Suprapubic skin (tissue), 4 donors: ENCODE measurements at regions not wholly inside any gene's neighbourhood (a gene's known extent, or its start where the extent isn't known, plus 50 kb on each side); places are given as distances from the start of the nearest gene placed in this dataset.

Source experiments
- DNase-seq, 2 donors: peaks; one replicate each; pipeline ENCODE4 v3.0.0-alpha.2; 2019; ENCODE audit warnings: low spot score in 2 of 2
- H3K27ac ChIP-seq: fragments of 200-600 bp; sonication (generic); one replicate; pipeline ENCODE4 v1.5.1; 2019
- H3K27me3 ChIP-seq: fragments of 200-600 bp; sonication (generic); one replicate; pipeline ENCODE4 v1.5.1; 2019
- H3K36me3 ChIP-seq: fragments of 200-600 bp; sonication (generic); one replicate; pipeline ENCODE4 v1.5.1; 2019
- H3K4me1 ChIP-seq: fragments of 200-600 bp; sonication (generic); one replicate; pipeline ENCODE4 v1.5.1; 2019
- H3K4me3 ChIP-seq: fragments of 200-600 bp; sonication (generic); one replicate; pipeline ENCODE4 v1.5.1; 2019; ENCODE audit warnings: mild to moderate bottlenecking
- H3K9me3 ChIP-seq: fragments of 200-600 bp; sonication (generic); one replicate; pipeline ENCODE4 v1.5.1; 2019
- CTCF ChIP-seq, 2 donors: fragments of 200-600 bp in 1 of 2; fragments of 450-650 bp in 1 of 2; sonication (generic) in 1 of 2; IDR thresholded peaks; one replicate each; pipeline ENCODE4 v1.5.1; 2016 to 2019; ENCODE audit warnings: antibody characterized with exemption in 2 of 2, mild to moderate bottlenecking in 1 of 2, moderate library complexity in 1 of 2
- EP300 ChIP-seq: sonication (generic); formaldehyde crosslinking; IDR thresholded peaks from one replicate; pipeline ENCODE4 v1.6.1; 2017; ENCODE audit warnings: antibody characterized with exemption
- POLR2A ChIP-seq, 2 donors: fragments of 450-650 bp; IDR thresholded peaks; one replicate each; pipeline ENCODE4 v1.6.1; 2017; ENCODE audit warnings: antibody characterized with exemption in 2 of 2, mild to moderate bottlenecking in 2 of 2, moderate library complexity in 2 of 2
- POLR2AphosphoS5 ChIP-seq, 3 donors: sonication (generic); formaldehyde crosslinking; IDR thresholded peaks; one replicate each; pipeline ENCODE4 v1.6.1; 2017; ENCODE audit warnings: antibody characterized with exemption in 3 of 3
- WGBS: methylation state at CpG from one replicate; pipeline ENCODE4 v1.1.5; 2018; 5-methylcytosine and 5-hydroxymethylcytosine counted together

- H3K36me3 ChIP-seq = no peaks in the 10 kb centered on the region
- peaks cover 8% of the 10 kb centered on the region for H3K4me1 ChIP-seq
- H3K27me3 ChIP-seq = no peaks in the 10 kb centered on the region
- 71% methylated on average over 6 of the region's 6 CpGs for WGBS
- DNase-seq = no peak
- TF ChIP-seq CTCF (IDR thresholded peaks at IDR 0.05) (no peak), POLR2A (IDR thresholded peaks at IDR 0.05) (no peak), POLR2AphosphoS5 (IDR thresholded peaks at IDR 0.05) (no peak), EP300 (no peak)
- H3K9me3 ChIP-seq = no peaks in the 10 kb centered on the region
- H3K4me3 ChIP-seq = no peak overlapping the region
- no peak overlapping the region for H3K27ac ChIP-seq
Measured at GRCh38 chr5:68407311-68408239, 192.0 kb downstream of the PIK3R1 start.

GRCh38 chr5:68408345-68408871 lies 192.9 kb downstream of the PIK3R1 start:
- no peak overlapping the region for H3K4me3 ChIP-seq
- H3K36me3 ChIP-seq = no peaks in the 10 kb centered on the region
- no peaks in the 10 kb centered on the region for H3K27me3 ChIP-seq
- DNase-seq = no peak
- H3K9me3 ChIP-seq = no peaks in the 10 kb centered on the region
- whole genome bisulfite sequencing = 82% methylated on average over 3 of the region's 3 CpGs
- H3K27ac ChIP-seq = no peak overlapping the region
- peaks cover 8% of the 10 kb centered on the region for H3K4me1 ChIP-seq
- no peak for TF ChIP-seq EP300
- no peak for TF ChIP-seq POLR2AphosphoS5 (IDR thresholded peaks at IDR 0.05)
- no peak for TF ChIP-seq POLR2A (IDR thresholded peaks at IDR 0.05)
- no peak for TF ChIP-seq CTCF (IDR thresholded peaks at IDR 0.05)

- 87% methylated on average over 3 of the region's 3 CpGs for WGBS
Measured at GRCh38 chr5:68409259-68409658, 193.7 kb downstream of the PIK3R1 start.

GRCh38 chr5:68411161-68411560 lies 195.6 kb downstream of the PIK3R1 start:
- DNase-seq = no peak
- TF ChIP-seq CTCF (IDR thresholded peaks at IDR 0.05) (no peak), POLR2A (IDR thresholded peaks at IDR 0.05) (no peak), POLR2AphosphoS5 (IDR thresholded peaks at IDR 0.05) (no peak), EP300 (no peak)
- WGBS = 83% methylated on average over 4 of the region's 4 CpGs

More at GRCh38 chr5:68409259-68409658, 193.7 kb downstream of the PIK3R1 start:
- H3K36me3 ChIP-seq = no peaks in the 10 kb centered on the region
- no peaks in the 10 kb centered on the region for H3K27me3 ChIP-seq
- H3K27ac ChIP-seq = no peak overlapping the region
- no peak for DNase-seq
- no peaks in the 10 kb centered on the region for H3K9me3 ChIP-seq
- peaks cover 8% of the 10 kb centered on the region for H3K4me1 ChIP-seq
- TF ChIP-seq POLR2AphosphoS5 (IDR thresholded peaks at IDR 0.05) = no peak
- TF ChIP-seq EP300 = no peak
- H3K4me3 ChIP-seq = no peak overlapping the region

GRCh38 chr5:68415177-68416085 lies 199.9 kb downstream of the PIK3R1 start:
- no peaks in the 10 kb centered on the region for H3K36me3 ChIP-seq
- no peak for DNase-seq
- H3K27me3 ChIP-seq = no peaks in the 10 kb centered on the region

More at GRCh38 chr5:68411161-68411560, 195.6 kb downstream of the PIK3R1 start:
- H3K27me3 ChIP-seq = no peaks in the 10 kb centered on the region
- no peaks in the 10 kb centered on the region for H3K9me3 ChIP-seq
- no peaks in the 10 kb centered on the region for H3K36me3 ChIP-seq
- peaks cover 16% of the 10 kb centered on the region for H3K4me1 ChIP-seq
- no peak overlapping the region for H3K4me3 ChIP-seq
- no peak overlapping the region for H3K27ac ChIP-seq

More at GRCh38 chr5:68415177-68416085, 199.9 kb downstream of the PIK3R1 start:
- Histone ChIP-seq H3K9me3 (no peaks in the 10 kb centered on the region), H3K4me1 (peaks cover 28% of the 10 kb centered on the region), H3K27ac (no peak overlapping the region), H3K4me3 (no peak overlapping the region)
- WGBS = 48% methylated on average over 4 of the region's 4 CpGs
- no peak for TF ChIP-seq EP300
- TF ChIP-seq POLR2A (IDR thresholded peaks at IDR 0.05) = no peak
- TF ChIP-seq POLR2AphosphoS5 (IDR thresholded peaks at IDR 0.05) = no peak
